GM18858 (cell line): ENCODE measurements at regions not wholly inside any gene's neighbourhood (a gene's known extent, or its start where the extent isn't known, plus 50 kb on each side); places are given as distances from the start of the nearest gene placed in this dataset.

ENCODE experiments used
- ATAC-seq: cut with Tn5 transposase; IDR thresholded peaks from one replicate; pipeline ENCODE4 v1.9.1; 2021; ENCODE audit not compliant: unreplicated experiment

DNA sequence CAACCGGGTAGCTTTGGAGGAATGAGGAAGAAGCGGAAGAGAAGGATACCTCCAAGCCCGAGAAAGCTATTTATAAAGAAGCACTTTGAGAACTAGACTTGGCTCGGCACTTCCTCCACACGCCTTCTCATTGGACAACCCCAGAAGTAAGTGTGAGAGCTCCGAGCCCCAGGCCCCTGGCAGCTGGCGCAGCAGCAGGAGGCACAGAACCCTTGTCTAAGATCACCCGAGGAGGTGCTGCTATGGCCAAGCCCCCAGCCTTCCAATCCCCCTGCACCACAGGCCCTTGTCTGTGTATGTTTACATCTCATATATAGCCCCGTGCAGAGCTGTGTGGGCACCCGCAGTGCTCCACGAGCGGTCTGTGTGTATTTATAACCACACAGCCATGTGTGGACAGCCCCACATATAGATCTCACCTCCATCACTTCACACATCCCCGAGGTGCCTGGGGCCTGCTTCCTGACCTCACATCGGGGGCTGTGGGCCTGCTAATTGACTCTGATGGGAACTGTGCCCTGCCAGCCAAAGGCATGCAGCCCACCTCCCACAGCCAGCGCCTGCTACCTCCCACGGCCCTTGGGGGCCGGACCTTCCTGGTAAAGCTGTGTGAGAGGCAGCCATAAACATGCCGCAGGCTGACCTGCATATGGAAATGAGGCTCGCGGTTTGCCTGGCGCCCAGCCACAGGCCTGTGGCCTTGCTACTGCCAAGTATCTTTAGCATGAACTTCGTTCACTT is 96.1 kb downstream of the C17orf67 start:
- no peak for ATAC-seq

DNA sequence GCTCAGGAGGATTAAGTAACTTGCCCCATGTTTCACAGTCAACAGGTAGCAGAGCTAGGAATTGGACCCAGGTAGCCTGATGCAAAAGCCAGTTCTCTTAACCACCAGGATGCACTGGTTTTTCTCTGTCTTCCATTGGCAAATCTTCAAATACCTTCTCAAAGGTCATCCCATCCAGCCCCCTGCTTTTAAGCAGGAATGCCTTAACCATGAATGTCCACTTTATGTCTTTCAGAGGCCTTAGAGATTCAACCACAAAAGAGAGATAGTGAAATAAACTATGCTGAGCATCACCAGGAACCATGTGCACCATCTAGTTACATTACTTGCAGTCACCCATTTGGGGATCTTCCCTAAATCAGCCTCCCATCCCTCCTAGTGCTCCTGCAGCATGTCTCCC is 94.3 kb downstream of the C17orf67 start:
- no peak for ATAC-seq

DNA sequence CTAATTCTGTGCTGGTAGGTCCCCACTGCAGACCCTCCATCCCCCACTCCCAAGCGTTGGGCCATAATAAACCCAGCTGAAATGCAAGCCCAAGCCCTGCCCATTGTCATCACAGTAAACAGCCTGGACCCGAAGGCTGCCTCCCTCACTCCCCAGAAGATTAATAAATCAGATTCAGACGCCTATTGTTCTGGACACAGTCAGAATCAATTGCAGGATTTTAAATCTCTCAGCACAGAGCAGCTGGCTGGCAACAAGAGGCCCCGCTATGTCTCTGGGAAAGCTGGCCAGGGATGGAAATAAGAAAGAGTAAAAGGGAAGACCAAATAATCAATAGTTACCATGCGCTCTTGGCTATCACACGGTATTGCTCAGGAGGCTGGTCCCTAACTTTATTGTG is 93.9 kb downstream of the C17orf67 start:
- ATAC-seq, result no peak

DNA sequence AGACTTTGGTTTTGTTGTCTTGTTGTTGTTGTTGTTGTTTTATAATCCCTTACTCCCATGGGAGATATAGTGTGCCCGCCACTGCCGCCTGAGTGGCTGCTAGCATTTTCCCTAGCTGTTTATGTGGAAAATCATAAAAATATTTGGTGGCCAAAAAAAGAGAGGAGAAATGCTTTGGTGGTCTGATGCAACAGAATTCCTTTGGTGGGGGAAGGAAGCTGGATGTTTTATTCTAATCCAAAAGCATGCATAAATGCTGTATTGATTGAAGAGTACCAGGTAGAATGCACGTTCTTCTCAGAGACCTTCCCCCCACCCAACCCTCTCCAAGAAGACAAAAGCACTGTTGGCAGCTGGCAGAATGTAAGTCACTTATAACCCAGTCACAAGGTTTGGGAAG is 93.2 kb downstream of the C17orf67 start:
- ATAC-seq, result no peak
